Neural cell (in vitro differentiated cells): ENCODE measurements at regions not wholly inside any gene's neighbourhood (a gene's known extent, or its start where the extent isn't known, plus 50 kb on each side); places are given as distances from the start of the nearest gene placed in this dataset.

Experiments
- H2AFZ ChIP-seq: fragments of 200-600, 300-800 bp; sonication (generic), shearing (Covaris generic); 2 replicates; pipeline ENCODE4 v1.6.0; 2014; ENCODE audit warnings: low read depth, mild to moderate bottlenecking, antibody characterized with exemption, low read length, moderate library complexity
- H3F3A ChIP-seq: fragments of 200-600 bp; shearing (Covaris generic); 2 replicates; pipeline ENCODE4 v1.6.1; 2016; ENCODE audit warnings: mild to moderate bottlenecking, moderate library complexity, mixed read lengths, antibody characterized with exemption, low read length; ENCODE audit not compliant: insufficient read depth, poor library complexity, severe bottlenecking
- H3K27ac ChIP-seq: fragments of 200-600, 300-800 bp; sonication (generic), shearing (Covaris generic); 2 replicates; pipeline ENCODE4 v1.5.1; 2014; ENCODE audit warnings: mild to moderate bottlenecking, low read length, moderate library complexity
- H3K27me3 ChIP-seq: fragments of 300-800, 200-600 bp; sonication (generic), shearing (Covaris generic); 2 replicates; pipeline ENCODE4 v1.6.0; 2014; ENCODE audit warnings: mild to moderate bottlenecking, low read depth, low read length, moderate library complexity; ENCODE audit not compliant: insufficient read depth
- H3K36me3 ChIP-seq: fragments of 300-800, 200-600 bp; sonication (generic), shearing (Covaris generic); 2 replicates; pipeline ENCODE4 v1.5.1; 2014; ENCODE audit warnings: mild to moderate bottlenecking, antibody characterized with exemption, low read length, moderate library complexity; ENCODE audit not compliant: insufficient read depth
- H3K4me2 ChIP-seq: fragments of 300-800, 200-600 bp; sonication (generic), shearing (Covaris generic); 2 replicates; pipeline ENCODE4 v1.6.0; 2014; ENCODE audit warnings: mild to moderate bottlenecking, low read length
- H3K4me3 ChIP-seq: fragments of 300-800, 200-600 bp; sonication (generic), shearing (Covaris generic); 2 replicates; pipeline ENCODE4 v1.5.1; 2014; ENCODE audit warnings: mild to moderate bottlenecking, low read length, moderate library complexity
- H3K79me2 ChIP-seq: fragments of 200-600 bp; shearing (Covaris generic); replicated peaks from 2 replicates; pipeline ENCODE4 v1.6.0; 2014; ENCODE audit warnings: mild to moderate bottlenecking, low read length, moderate library complexity; ENCODE audit not compliant: insufficient read depth
- H3K9ac ChIP-seq: fragments of 300-800, 200-600 bp; sonication (generic), shearing (Covaris generic); 2 replicates; pipeline ENCODE4 v1.6.1; 2016; ENCODE audit warnings: mild to moderate bottlenecking, low read length, mixed read lengths
- H3K9me2 ChIP-seq: fragments of 200-600 bp; shearing (Covaris generic); 2 replicates; pipeline ENCODE4 v1.6.1; 2016; ENCODE audit warnings: mild to moderate bottlenecking, low read length, mixed read lengths; ENCODE audit not compliant: insufficient read depth
- H3K9me3 ChIP-seq: fragments of 200-600, 300-800 bp; sonication (generic), shearing (Covaris generic); 2 replicates; pipeline ENCODE4 v1.6.1; 2016; ENCODE audit warnings: mild to moderate bottlenecking, mixed run types, low read length, moderate library complexity, mixed read lengths
- H4K20me1 ChIP-seq: fragments of 200-600 bp; shearing (Covaris generic); 2 replicates; pipeline ENCODE4 v1.6.1; 2016; ENCODE audit warnings: mild to moderate bottlenecking, mixed run types; ENCODE audit not compliant: insufficient read depth
- CTCF ChIP-seq: fragments of 450-650 bp; IDR thresholded peaks from 2 replicates; pipeline ENCODE4 v1.5.1; 2014; ENCODE audit warnings: antibody characterized with exemption, mild to moderate bottlenecking, moderate library complexity; ENCODE audit not compliant: poor library complexity, severe bottlenecking
- EP300 ChIP-seq: fragments of 450-650 bp; conservative IDR thresholded peaks from 2 replicates; pipeline ENCODE4 v1.6.1; 2014; ENCODE audit warnings: antibody characterized with exemption, mild to moderate bottlenecking, moderate library complexity; ENCODE audit not compliant: poor library complexity, severe bottlenecking
- EZH2 ChIP-seq: fragments of 200-600, 300-800 bp; shearing (Covaris generic), sonication (generic); IDR thresholded peaks from 2 replicates; pipeline ENCODE4 v1.6.1; 2014; ENCODE audit warnings: antibody characterized with exemption, low read length, borderline replicate concordance, mild to moderate bottlenecking; ENCODE audit not compliant: insufficient read depth, poor library complexity, severe bottlenecking
- MXI1 ChIP-seq: fragments of 450-650 bp; conservative IDR thresholded peaks from 2 replicates; pipeline ENCODE4 v1.6.1; 2014; ENCODE audit warnings: antibody characterized with exemption, mild to moderate bottlenecking; ENCODE audit not compliant: poor library complexity, severe bottlenecking
- POLR2AphosphoS5 ChIP-seq: IDR thresholded peaks from 2 replicates; pipeline ENCODE4 v1.6.1; 2012
- RAD21 ChIP-seq: fragments of 450-650 bp; conservative IDR thresholded peaks from 2 replicates; pipeline ENCODE4 v1.6.1; 2014; ENCODE audit warnings: antibody characterized with exemption, mild to moderate bottlenecking, moderate library complexity
- REST ChIP-seq: IDR thresholded peaks from 2 replicates; pipeline ENCODE4 v1.6.1; 2012; ENCODE audit warnings: borderline replicate concordance
- SMC3 ChIP-seq: fragments of 450-650 bp; conservative IDR thresholded peaks from 2 replicates; pipeline ENCODE4 v1.6.1; 2014; ENCODE audit warnings: antibody characterized with exemption, mild to moderate bottlenecking, moderate library complexity; ENCODE audit not compliant: poor library complexity
- TAF1 ChIP-seq: IDR thresholded peaks from 2 replicates; pipeline ENCODE4 v1.6.1; 2012; ENCODE audit warnings: low read depth

- Histone ChIP-seq H2AFZ (no peak overlapping the region), H3K4me3 (no peak overlapping the region), H3K36me3 (no peaks in the 10 kb centered on the region), H3K4me2 (no peak overlapping the region), H3F3A (no peaks in the 10 kb centered on the region), H3K27ac (no peak overlapping the region), H3K9me3 (no peaks in the 10 kb centered on the region), H3K9ac (no peak overlapping the region), H3K79me2 (no peaks in the 10 kb centered on the region), H4K20me1 (no peaks in the 10 kb centered on the region), H3K27me3 (no peaks in the 10 kb centered on the region), H3K9me2 (no peaks in the 10 kb centered on the region)
- TF ChIP-seq EZH2 (no peak), CTCF (no peak), EP300 (no peak), MXI1 (no peak), SMC3 (no peak)
Measured at GRCh38 chr4:125843947-125844346, 529.2 kb downstream of the FAT4 start.

GRCh38 chr4:125847518-125847917, 532.8 kb downstream of the FAT4 start:
- Histone ChIP-seq H3K4me2 (no peak overlapping the region), H3K36me3 (no peaks in the 10 kb centered on the region), H3K9me2 (no peaks in the 10 kb centered on the region), H2AFZ (no peak overlapping the region), H3K27me3 (no peaks in the 10 kb centered on the region), H3K9me3 (no peaks in the 10 kb centered on the region), H4K20me1 (no peaks in the 10 kb centered on the region), H3F3A (no peaks in the 10 kb centered on the region), H3K4me3 (no peak overlapping the region), H3K9ac (no peak overlapping the region), H3K27ac (no peak overlapping the region), H3K79me2 (no peaks in the 10 kb centered on the region)
- TF ChIP-seq MXI1 (no peak), EZH2 (no peak), CTCF (no peak), EP300 (no peak), RAD21 (no peak), TAF1 (no peak), REST (no peak), POLR2AphosphoS5 (no peak), SMC3 (no peak)
